ENCODE measurements at regions not wholly inside any gene's neighbourhood (a gene's known extent, or its start where the extent isn't known, plus 50 kb on each side); places are given as distances from the start of the nearest gene placed in this dataset.

DNA sequence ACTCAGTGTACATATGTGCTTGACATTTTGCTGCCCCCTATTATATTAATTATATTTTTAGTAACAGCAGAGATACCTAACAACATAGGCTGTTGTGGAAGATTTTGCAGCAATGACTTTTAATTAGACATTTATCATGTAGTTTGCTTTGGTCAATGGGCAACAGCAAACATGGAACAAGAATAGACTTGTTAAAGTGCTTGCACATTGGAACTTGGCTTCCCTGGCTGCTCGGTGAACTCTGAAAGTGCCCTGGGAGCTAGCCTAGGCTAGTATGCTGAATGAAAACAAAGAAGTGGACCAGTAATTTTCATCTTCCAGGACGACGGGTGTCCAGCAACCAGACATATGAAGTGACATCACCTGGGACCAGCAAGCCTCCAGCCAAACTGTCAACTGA, 1157.1 kb downstream of the ARAP2 start:
- TF ChIP-seq GATA2 (IDR thresholded peaks at IDR 0.05; ENCODE audit: low read depth, low read length) (no peak), GATA3 (IDR thresholded peaks at IDR 0.05; ENCODE audit: low read depth, low read length) (no peak)

All from SH-SY5Y (cell line).